ENCODE measurements at regions not wholly inside any gene's neighbourhood (a gene's known extent, or its start where the extent isn't known, plus 50 kb on each side); places are given as distances from the start of the nearest gene placed in this dataset.

- H3K27me3 ChIP-seq = no peaks in the 10 kb centered on the region
- H3K27ac ChIP-seq = no peak overlapping the region
- H3K4me1 ChIP-seq = no peaks in the 10 kb centered on the region
- DNase-seq (ENCODE audit: low spot score in 2 of 2) = no peak
- H3K4me3 ChIP-seq = no peak overlapping the region
- no peaks in the 10 kb centered on the region for H3K9me3 ChIP-seq
- no peaks in the 10 kb centered on the region for H3K36me3 ChIP-seq
- intact Hi-C loops (cut with DNase I) = no loop called here
- no peak for TF ChIP-seq CTCF (IDR thresholded peaks at IDR 0.05)
These were observed 785.5 kb upstream of the HS6ST1 start for GRCh38 chr2:129103936-129104878.

DNA sequence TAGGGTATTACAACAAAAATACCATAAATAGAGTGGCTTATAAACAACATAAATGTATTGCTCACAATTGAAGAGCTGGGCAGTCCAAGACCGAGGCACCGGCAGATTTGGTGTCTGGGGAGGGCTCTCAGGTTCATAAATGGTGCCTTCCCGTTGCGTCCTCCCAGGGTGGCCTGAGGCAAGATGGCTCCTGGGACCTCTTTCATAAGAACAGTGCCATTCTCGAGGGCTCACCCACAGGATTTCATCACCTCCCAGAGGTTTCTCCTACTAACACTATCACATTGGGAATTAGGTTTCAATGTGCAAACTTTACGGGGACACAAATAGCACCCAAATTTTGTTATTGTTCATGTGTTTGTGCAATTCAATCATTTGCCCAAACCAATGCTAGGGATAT, 793.5 kb upstream of the HS6ST1 start:
- Histone ChIP-seq H3K4me1 (peaks cover 0 to 2% of the 10 kb centered on the region in 2 donors), H3K4me3 (no peak overlapping the region), H3K9me3 (no peaks in the 10 kb centered on the region), H3K36me3 (no peaks in the 10 kb centered on the region), H3K27me3 (no peaks in the 10 kb centered on the region), H3K27ac (no peak overlapping the region)
- no peak for TF ChIP-seq CTCF (IDR thresholded peaks at IDR 0.05)
- intact Hi-C loops (cut with DNase I) = no loop called here
- DNase-seq (ENCODE audit: low spot score in 2 of 2) = no peak

DNA sequence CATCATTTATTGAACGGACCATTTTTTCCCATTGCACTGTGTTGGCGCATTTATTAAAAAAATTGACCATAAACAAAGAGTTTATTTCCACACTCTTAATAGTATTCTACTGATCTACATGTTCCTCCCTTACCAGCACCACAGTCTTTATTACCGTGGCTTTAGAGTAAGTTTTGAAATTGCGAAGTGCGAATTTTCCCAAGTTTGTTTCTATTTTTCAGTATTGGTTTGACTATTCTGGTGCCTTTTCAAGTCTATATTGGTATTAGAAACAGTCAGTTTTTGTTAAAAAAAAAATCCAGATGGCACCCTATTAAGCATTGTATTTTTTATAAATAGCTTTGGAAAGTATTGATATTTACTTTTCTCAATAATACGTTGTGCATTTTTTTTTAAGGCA, 795.1 kb upstream of the HS6ST1 start:
- no peaks in the 10 kb centered on the region for H3K9me3 ChIP-seq
- intact Hi-C loops (cut with DNase I) = no loop called here
- peaks cover 0 to 4% of the 10 kb centered on the region in 2 donors for H3K4me1 ChIP-seq
- H3K4me3 ChIP-seq = no peak overlapping the region
- no peak for TF ChIP-seq CTCF (IDR thresholded peaks at IDR 0.05)
- no peaks in the 10 kb centered on the region for H3K27me3 ChIP-seq
- no peak overlapping the region for H3K27ac ChIP-seq
- no peak for DNase-seq (ENCODE audit: low spot score in 2 of 2)
- H3K36me3 ChIP-seq = no peaks in the 10 kb centered on the region

DNA sequence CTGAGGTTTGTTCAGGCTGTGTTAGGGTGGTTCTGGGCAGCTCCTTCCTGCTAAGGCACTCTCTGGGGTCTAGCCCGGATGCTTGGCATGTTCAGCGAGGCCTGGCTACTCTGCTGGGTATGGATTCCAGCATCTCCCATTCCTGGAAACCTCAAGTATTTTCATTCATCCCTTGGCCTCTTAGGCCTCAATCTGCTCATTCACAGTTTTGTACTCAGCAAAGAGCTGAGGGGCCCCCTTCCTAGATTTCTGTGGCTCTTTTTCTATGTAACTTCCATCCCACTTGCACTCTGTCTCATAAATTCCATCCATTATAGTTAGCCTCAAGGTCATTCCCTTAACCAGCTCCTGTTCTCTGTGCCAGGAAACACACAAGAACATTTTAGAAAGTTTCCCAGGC, 798.8 kb upstream of the HS6ST1 start:
- H3K36me3 ChIP-seq = no peaks in the 10 kb centered on the region
- intact Hi-C loops (cut with DNase I) = no loop called here
- DNase-seq (ENCODE audit: low spot score in 2 of 2) = no peak
- TF ChIP-seq CTCF (IDR thresholded peaks at IDR 0.05) = no peak
- H3K27ac ChIP-seq = peak overlapping the region; percentile 41 to 64
- H3K4me1 ChIP-seq = peaks cover 0 to 4% of the 10 kb centered on the region in 2 donors
- H3K27me3 ChIP-seq = no peaks in the 10 kb centered on the region
- no peak overlapping the region for H3K4me3 ChIP-seq
- no peaks in the 10 kb centered on the region for H3K9me3 ChIP-seq

DNA sequence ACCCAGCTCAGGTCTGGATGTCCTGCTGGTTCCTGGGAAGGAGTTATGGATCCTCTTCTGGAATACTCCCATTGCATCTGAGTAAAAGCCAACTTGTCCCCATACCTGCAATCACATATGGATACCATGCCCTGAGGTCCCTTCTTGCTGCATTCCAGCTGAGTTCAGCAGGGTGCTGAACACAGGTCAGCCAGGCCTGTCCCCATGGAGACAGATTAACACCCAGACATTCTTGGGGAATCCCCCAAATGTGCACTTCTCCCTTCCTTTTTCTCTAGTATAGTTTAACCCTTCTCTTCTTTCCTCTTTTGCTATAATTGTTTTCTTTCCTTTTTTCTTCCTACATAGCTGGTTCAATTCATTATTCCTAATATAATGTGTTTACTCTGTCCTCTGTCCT, 799.6 kb upstream of the HS6ST1 start:
- H3K4me3 ChIP-seq = no peak overlapping the region
- H3K36me3 ChIP-seq = no peaks in the 10 kb centered on the region
- TF ChIP-seq CTCF (IDR thresholded peaks at IDR 0.05) = no peak
- intact Hi-C loops (cut with DNase I) = no loop called here
- H3K27ac ChIP-seq = no peak overlapping the region
- H3K4me1 ChIP-seq = peaks cover 0 to 4% of the 10 kb centered on the region in 2 donors
- no peaks in the 10 kb centered on the region for H3K27me3 ChIP-seq
- H3K9me3 ChIP-seq = no peaks in the 10 kb centered on the region
- no peak for DNase-seq (ENCODE audit: low spot score in 2 of 2)
